Pancreas (tissue), 10 donors: ENCODE measurements at regions not wholly inside any gene's neighbourhood (a gene's known extent, or its start where the extent isn't known, plus 50 kb on each side); places are given as distances from the start of the nearest gene placed in this dataset.

Source experiments
- ATAC-seq, 4 donors: fragments of 200-7000 bp; cut with Tn5 transposase; one replicate each; pipeline versions ENCODE4 v1.8.0 to v1.9.1; 2020; ENCODE audit warnings: mild to moderate bottlenecking in 4 of 4, moderate library complexity in 4 of 4
- DNase-seq, 6 donors: peaks; one replicate each; pipeline ENCODE4 v3.0.0-alpha.2; 2020
- FAIRE-seq: peaks from 2 replicates; lab custom pipeline; 2012; peaks lifted over from hg19 to GRCh38; lab: Jason Lieb, UNC
- H3K27ac ChIP-seq, 4 donors: fragments of 200-600 bp; sonication (generic); 1 replicate in 3 of 4; 2 replicates in 1 of 4; pipeline versions ENCODE4 v1.5.0 to v1.8.0; 2020
- H3K27me3 ChIP-seq, 4 donors: fragments of 200-600 bp; one replicate each; pipeline ENCODE4 v1.8.0; 2021
- H3K36me3 ChIP-seq, 3 donors: fragments of 200-600 bp; sonication (generic) in 1 of 3; one replicate each; pipeline versions ENCODE4 v1.5.0 to v1.8.0; 2020 to 2021
- H3K4me1 ChIP-seq, 3 donors: fragments of 200-600 bp; one replicate each; pipeline ENCODE4 v1.8.0; 2021
- H3K4me3 ChIP-seq, 4 donors: fragments of 200-600 bp; sonication (generic) in 2 of 4; one replicate each; pipeline versions ENCODE4 v1.5.0 to v1.8.0; 2020 to 2021
- H3K9me3 ChIP-seq, 4 donors: fragments of 200-600 bp; one replicate each; pipeline ENCODE4 v1.8.0; 2021
- WGBS, 2 donors: extraction: QIAGEN DNeasy Blood & Tissue Kit; methylation state at CpG; one replicate each; pipeline ENCODE4 v1.1.7; 2013; 5-methylcytosine and 5-hydroxymethylcytosine counted together
- intact Hi-C, 3 donors: fragments of 100-400 bp; cut with DNase I; formaldehyde crosslinking; loops; one replicate each; pipeline versions ENCODE4 v1.11.1 to v1.14.2; 2022
- TF ChIP-seq, protein P1 (sequence below), 4 donors: fragments of 200-600 bp; sonication (generic) in 3 of 4; IDR thresholded peaks; one replicate each; pipeline versions ENCODE4 v1.5.0 to v1.8.0; 2021; ENCODE audit warnings: antibody characterized with exemption in 4 of 4
- donor health status: healthy with polysubstance abuse.
- donor health status: DM: no; HTN: no; CAD: no; lungs with moderate emphysema.
- donor health status: DM: no; HTN: no; CAD: no.
- donor health status: control.
- donor health status: control.
- donor health status: Bipolar disorder and iron deficiency.
- donor health status: DM: yes; HTN: yes; CAD: no.
- donor health status: DM: no; HTN: no; CAD: no.
- donor health status: DM: no; HTN: no; CAD: no.
- donor health status: DM: yes; HTN: yes; CAD: no.

DNA sequence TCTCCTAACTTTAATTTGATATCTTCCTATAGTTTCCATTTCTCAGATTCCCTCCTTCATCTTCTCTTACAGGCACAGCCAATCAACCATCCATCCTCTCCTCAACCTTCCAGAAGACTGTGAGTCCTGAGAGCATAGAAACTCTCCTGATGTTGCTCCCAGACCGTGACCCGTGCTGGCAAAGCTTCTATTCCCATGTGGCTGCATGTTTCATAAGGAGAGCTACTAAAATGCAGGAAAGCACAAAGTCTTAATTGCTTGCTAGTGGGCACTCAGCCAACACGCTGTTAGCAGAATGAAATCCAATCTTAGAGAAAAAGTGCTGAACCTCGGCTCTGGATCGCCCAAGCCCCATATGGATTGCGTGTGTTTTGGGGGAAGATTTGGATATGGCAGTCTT is 1244.7 kb upstream of the ZEB2 start:
- Histone ChIP-seq H3K9me3 (no peaks in the 10 kb centered on the region), H3K27ac (no peak overlapping the region), H3K27me3 (no peaks in the 10 kb centered on the region), H3K4me1 (peaks cover 0 to 16% (median 13%) of the 10 kb centered on the region in 3 donors), H3K36me3 (no peaks in the 10 kb centered on the region), H3K4me3 (no peak overlapping the region)
- ATAC-seq (no peak), DNase-seq (no peak), FAIRE-seq (no peak)
- WGBS, 2 donors = 83 to 87% methylated on average over 6 of the region's 6 CpGs
- TF ChIP-seq, protein P1, sequence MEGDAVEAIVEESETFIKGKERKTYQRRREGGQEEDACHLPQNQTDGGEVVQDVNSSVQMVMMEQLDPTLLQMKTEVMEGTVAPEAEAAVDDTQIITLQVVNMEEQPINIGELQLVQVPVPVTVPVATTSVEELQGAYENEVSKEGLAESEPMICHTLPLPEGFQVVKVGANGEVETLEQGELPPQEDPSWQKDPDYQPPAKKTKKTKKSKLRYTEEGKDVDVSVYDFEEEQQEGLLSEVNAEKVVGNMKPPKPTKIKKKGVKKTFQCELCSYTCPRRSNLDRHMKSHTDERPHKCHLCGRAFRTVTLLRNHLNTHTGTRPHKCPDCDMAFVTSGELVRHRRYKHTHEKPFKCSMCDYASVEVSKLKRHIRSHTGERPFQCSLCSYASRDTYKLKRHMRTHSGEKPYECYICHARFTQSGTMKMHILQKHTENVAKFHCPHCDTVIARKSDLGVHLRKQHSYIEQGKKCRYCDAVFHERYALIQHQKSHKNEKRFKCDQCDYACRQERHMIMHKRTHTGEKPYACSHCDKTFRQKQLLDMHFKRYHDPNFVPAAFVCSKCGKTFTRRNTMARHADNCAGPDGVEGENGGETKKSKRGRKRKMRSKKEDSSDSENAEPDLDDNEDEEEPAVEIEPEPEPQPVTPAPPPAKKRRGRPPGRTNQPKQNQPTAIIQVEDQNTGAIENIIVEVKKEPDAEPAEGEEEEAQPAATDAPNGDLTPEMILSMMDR (IDR thresholded peaks at IDR 0.05) = no peak
- intact Hi-C loops = no loop called here

DNA sequence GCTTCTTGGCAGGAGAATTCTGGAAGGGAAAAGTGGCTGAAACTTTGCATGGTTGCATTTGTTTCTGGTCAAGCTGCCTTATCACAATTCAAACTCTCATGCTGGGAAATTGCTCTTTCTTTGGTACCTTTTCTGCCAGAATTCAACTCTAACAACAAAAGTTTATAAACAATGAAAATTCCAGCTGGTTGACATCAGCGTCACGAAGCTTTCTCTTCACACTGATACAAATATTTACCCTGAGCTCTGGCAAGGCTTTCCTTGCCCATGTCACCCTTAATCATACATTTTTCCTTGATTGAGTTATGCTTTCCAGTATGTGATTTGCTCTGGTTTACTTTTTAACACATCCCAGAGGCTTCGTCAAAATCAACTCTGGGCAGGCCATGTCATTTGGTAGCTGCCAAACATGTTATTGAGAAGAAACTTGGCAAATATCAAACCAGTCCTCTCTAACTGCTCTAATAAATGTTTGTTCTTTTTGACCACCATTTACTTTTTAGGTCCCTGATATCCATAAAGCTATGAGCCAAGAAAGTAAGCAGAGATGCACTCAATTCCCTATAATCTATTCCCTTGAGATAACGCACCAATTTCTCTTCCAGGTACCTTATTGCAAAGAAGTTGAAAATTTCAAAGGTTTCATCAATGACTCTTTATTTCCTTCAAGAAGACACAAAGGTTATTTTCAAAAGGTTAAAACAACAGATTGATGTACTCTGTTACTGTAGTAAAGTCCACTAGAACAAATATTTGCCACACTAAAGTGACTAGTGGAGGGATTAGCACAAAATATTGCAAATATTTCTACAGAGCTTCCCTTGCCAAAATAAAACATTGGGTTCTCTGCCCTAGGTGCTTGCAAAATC is 1241.1 kb upstream of the ZEB2 start:
- intact Hi-C loops = no loop called here
- 25 to 32% methylated on average over 4 of the region's 4 CpGs for WGBS, 2 donors
- Histone ChIP-seq H3K27me3 (no peaks in the 10 kb centered on the region), H3K27ac (peak overlapping the region in 2 of 4 donors; percentile 57 to 66), H3K9me3 (no peaks in the 10 kb centered on the region), H3K36me3 (no peaks in the 10 kb centered on the region), H3K4me3 (no peak overlapping the region), H3K4me1 (peaks cover 0 to 40% (median 13%) of the 10 kb centered on the region in 3 donors)
- DNase-seq (peak in 3 of 6 donors; percentile 25 to 33 (median 26)), FAIRE-seq (no peak), ATAC-seq (peak; percentile 60 to 92 (median 91))
- TF ChIP-seq, protein P1 (IDR thresholded peaks at IDR 0.05) = no peak

DNA sequence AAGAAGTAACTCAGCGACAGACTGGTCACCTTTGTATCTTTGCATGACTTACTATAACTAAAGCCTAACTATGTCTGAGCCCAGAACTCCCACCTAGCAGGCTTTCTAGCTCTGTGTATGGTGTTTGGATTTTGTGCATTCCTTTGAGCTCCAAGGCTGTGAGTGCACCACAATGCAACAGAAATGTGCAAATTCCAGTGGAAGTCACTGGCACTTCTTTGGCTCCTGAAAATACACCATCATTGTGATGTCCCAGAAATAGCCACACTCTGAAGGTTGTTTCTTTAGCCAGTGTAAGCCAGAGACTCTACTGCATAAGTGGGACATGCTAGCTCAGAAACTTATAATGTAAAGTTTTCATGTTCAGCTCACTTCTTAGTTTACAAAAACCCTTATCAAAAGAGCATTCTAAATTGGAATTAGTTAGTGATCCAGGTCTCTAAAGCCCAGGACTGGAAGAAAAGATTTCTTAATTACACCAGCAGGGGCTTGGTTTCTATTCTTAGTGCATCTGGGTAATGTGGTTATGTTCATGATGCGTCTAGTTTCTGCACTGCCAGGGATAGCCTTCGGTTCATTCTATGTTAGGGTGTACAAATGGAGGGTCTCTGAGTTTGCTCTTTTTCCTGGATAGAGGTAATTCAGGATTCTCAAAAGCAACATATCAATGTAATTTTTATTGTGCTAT is 1239.5 kb upstream of the ZEB2 start:
- intact Hi-C loops = no loop called here
- WGBS, 2 donors = 96% methylated on average over 3 of the region's 3 CpGs

DNA sequence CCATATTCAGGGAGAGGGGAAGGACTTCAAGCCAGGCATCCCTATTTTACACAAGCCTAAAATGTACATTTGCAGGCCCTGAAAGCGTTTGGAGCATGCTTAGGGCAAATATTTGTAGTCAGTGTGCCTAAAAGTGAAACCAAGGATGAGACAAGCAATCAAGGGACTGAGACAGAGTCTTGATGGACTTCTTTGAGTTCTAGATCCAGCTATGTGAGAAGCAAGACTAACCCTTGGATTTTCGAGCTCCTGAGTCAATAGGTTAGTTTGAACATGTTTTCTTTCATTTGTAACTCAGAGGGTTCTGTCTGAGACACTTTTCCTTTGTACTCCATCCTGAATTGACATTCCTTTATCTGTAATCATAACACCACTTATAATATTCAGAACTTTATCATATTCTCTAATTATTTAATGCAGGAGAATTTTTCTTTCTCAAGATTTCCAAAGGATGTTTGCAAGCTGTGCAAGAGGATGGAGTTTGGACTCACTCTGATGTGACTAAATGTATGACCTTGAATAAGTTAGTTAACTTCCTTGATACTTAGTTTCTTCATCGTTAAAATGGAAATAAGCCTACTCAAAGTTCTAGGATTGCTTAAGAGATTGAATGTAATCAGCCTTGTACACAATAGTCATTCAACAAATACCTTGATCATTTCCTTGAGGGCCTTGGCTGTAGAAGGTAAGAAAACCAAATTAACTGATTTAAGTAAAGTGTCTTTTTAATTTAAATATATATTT is 1237.8 kb upstream of the ZEB2 start:
- Histone ChIP-seq H3K27ac (no peak overlapping the region), H3K9me3 (no peaks in the 10 kb centered on the region), H3K36me3 (no peaks in the 10 kb centered on the region), H3K4me1 (peaks cover 6 to 55% (median 23%) of the 10 kb centered on the region in 3 donors), H3K4me3 (no peak overlapping the region), H3K27me3 (no peaks in the 10 kb centered on the region)
- no peak for FAIRE-seq
- WGBS, 2 donors = 43 to 47% methylated on average over 3 of the region's 3 CpGs
- no peak for DNase-seq
- TF ChIP-seq, protein P1 (IDR thresholded peaks at IDR 0.05) = no peak
- intact Hi-C loops = no loop called here
- ATAC-seq = peak in 1 of 4 donors; percentile 7

More for the DNA sequence above, 1239.5 kb upstream of the ZEB2 start:
- H3K36me3 ChIP-seq = no peaks in the 10 kb centered on the region
- no peak overlapping the region for H3K4me3 ChIP-seq
- DNase-seq = no peak
- no peak for ATAC-seq
- H3K4me1 ChIP-seq = peaks cover 6 to 54% (median 23%) of the 10 kb centered on the region in 3 donors
- peak overlapping the region in 2 of 4 donors; percentile 57 to 66 for H3K27ac ChIP-seq
- TF ChIP-seq, protein P1 (IDR thresholded peaks at IDR 0.05) = no peak
- no peak for FAIRE-seq
- no peaks in the 10 kb centered on the region for H3K27me3 ChIP-seq
- H3K9me3 ChIP-seq = no peaks in the 10 kb centered on the region
